ENCODE measurements at regions not wholly inside any gene's neighbourhood (a gene's known extent, or its start where the extent isn't known, plus 50 kb on each side); places are given as distances from the start of the nearest gene placed in this dataset.

DNA sequence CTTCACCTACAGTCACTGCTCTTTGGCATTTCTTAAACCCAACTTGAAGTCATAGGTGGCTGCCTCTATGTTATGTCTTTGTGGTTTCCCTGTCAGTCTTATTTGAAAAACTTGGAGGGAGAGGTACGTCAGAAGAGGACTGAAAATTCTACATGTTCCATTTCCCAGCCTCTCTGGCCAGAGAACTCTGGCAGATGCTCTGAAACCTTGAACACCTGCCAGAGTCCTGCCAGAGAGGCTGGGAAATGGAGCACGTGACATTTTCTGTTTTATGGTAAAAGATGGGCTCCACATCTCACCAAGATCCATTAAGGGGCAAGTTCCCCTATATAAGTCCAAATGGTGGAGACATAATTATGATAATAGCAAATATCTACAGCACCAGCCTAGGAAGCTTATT, 99.5 kb downstream of the MAFB start:
- DNase-seq = no peak

DNA sequence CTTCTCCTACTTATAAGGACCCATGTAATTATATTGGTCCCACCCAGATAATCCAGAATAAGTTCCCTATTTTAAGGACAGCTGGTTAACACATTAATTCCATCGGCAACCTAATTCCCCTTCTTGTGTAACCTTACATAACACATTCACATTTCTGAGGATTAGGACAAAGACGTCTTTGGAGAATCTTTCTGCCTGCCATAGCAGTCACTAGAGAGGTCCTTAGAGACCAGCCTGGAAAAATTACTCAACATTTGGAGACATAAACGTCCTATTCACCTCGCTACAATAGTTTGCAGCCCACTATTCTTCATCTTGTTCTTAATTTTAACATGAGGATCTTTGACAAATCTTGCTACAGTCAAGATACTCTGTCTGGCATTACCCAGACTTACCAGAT, 100.1 kb downstream of the MAFB start:
- no peak for DNase-seq

DNA sequence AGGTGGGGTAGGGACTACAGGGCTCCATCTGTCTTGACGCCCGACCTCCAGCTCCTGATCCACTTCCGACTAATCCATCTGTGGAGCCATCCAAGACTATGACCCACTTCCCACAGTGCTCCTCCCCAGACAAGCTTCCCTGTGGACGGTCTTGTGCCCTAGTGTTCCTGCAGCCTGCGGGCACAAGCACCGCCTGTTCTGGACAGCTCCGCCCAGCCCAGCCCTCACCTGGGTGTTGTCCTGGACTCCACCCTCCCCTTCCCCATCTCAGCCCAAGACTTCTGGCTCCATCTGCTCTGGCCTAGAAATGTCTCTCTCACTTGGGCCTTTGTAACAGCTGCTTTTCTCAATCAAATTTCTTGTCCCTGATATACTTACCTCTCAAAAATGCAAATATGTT, 102.0 kb downstream of the MAFB start:
- no peak for DNase-seq

DNA sequence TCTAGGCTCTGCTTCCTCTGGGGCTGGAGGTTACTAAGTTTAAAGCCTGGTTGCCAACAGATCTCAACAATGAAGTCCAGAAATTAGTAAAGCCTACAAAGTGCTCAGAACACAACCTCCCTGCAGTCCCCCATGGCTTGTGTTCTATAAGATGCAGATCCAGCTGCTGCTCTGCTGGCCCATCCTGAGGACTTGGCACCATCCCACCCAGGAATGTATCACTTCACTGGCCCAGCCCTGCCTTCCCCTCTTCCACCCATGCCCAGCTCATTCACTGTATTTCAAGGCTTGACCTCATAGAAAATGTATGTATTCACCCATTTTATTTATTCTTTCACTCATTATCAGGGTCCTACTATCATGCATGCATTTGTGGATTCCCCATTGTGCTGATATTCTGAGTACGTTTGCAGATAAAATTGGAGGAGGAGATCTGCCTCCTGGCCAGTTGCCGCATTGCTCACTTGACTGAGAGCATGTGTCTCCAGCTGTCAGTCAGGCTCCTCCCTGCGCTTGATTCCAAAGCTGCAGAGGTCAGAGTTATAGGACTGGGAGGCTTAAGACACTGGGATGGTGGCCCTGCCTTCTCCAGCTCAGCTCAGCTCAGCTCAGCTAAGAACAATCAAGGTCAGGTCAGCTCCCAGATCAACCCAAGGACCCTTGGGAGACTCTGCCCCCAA, 104.8 kb downstream of the MAFB start:
- no peak for DNase-seq

DNA sequence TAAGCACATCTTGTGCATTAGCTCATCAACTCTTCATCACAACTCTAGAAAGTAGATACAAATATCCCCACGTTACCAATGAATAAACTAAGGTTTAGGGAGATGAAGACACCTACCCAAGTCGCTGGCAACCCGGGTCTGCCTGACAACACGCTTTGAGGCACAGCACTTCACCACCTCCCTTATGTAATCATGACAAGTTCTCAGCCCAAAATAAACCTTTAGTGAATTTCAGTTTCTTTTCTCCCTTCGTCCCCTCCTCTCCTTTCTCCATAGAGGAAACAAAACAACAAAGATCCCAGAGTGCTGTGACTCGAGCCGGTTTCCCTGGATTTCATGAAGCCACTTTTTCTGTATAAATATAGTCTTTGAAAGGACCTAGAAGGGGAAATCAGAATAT, 105.4 kb downstream of the MAFB start:
- no peak for DNase-seq

DNA sequence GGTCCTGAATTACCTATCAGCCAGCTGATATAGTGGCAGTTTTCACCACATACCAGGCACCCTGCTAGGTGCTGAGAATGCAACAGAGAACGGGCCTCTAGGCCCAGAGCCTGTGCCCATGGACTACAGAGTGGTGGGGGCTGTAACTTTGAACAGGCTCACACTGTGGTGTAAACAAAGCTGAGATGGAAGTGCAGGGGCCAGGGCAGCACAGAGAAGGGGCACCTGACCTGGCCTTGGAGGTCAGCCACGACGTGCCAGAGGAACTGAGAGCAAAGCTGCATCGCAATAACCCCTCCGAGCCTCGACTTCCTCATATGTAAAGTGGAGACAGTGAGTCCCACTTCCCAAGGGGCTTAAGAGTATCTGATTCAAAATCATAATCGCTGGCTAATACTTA, 105.8 kb downstream of the MAFB start:
- no peak for DNase-seq

DNA sequence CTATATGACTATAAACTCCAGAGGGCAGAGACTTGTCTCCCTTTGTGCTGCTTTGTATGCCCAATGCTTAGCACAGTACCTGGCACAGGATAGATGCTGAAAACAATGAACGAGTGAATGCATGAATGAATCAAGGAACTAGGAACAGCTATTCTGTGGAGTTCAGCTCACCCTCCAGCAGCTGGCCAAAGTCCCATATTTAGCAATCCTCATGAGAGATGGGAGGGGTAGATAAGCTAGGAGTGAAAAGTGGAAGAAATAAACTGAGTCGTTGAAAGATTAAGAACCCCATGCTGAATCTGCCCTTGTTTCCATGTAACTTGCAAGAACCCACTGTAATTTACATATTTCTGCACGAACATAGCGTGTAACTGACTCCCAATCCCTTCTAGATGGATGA, 106.5 kb downstream of the MAFB start:
- no peak for DNase-seq

DNA sequence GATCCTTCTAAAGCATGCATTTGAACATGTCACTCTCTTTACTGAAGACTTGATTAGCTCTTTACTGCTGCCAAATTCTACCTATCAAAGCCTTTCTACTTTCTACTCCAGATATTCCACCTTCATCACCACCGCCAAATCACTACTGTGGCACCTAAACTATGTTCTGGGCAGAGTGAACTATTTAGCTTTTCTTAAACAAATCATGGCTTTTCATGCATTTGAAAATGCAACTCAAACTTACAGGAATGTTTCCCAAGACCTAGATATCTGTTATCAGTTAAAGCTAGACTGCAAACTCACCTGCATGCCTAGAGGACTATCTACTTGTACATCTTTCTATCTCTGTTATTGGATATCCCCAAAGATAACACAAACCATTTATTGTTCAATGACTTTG, 109.3 kb downstream of the MAFB start:
- DNase-seq = no peak

DNA sequence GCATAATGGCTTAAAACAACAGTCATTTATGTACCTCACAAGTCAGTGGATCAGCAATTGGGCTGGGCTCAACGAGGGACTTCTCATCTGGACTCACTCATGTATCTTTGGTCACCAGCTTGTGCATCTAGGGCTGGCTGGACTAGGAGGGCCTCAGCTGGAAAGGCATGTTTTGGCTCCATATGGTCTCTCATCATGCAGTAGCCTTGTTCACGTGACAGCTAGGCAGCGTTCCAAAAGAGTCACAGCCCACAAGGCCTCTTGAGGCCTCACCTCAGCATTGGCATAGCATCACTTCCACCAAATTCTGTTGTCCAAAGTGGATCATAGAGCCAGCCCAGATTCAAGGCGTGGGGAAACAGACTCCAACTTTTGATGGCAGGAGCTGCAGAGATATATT, 110.1 kb downstream of the MAFB start:
- DNase-seq = no peak

DNA sequence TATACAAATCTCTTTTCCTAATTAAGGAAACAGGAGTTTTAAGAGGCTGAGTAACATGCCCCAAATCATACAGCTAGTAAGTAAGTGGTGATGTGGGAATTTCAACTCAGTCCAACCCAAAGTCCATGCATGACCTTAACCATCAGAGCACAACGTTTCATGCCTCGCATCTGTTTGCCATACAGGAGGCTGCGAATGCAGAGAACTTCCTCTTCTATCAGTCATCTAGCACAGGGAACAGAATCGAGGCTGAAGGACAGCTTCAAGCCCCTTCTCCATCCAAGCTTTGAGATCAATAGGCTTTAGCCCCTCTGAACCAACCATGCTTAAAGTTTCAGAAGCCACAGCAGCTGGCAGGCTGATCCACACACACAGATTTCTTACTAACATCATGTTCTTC, 113.2 kb downstream of the MAFB start:
- DNase-seq = no peak

DNA sequence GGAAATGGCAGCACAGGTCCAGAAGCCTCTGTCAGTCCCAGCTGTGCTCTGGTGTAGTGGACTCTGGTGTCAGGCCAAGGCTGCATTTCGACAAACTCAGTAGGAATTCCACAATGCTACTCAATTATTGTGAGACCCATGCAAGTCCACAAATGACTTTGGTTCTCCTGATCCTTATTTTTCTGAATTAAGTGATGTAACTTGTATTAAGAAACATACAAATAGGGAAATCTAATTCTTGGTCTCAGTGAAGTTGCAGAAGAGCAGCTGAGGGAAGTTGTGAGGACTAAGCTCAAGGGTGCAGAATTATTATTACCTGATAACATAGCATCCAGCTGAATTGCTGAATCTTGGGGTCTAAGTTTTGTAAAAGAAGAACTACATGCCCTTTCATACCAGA, 116.8 kb downstream of the MAFB start:
- DNase-seq = no peak

DNA sequence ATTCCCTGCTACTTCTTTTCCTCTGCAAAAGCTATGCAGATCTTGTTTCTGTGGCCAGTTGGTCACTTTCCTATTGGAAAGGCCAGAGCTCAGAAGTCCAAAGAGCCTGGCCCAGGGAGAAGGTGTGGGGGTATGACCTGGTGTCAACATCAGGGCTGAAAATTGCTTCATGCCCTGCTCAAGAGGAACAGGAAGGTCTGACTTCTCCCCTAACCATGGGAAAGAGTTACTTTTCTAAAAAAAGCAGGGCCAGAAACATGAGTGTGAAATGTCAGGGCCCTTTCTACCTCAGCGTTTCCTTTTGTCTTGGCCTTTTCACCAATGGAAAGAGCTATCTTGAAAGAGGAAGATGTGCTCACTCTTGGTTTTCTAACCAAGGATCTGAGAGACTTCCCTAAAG, 117.4 kb downstream of the MAFB start:
- DNase-seq = no peak

DNA sequence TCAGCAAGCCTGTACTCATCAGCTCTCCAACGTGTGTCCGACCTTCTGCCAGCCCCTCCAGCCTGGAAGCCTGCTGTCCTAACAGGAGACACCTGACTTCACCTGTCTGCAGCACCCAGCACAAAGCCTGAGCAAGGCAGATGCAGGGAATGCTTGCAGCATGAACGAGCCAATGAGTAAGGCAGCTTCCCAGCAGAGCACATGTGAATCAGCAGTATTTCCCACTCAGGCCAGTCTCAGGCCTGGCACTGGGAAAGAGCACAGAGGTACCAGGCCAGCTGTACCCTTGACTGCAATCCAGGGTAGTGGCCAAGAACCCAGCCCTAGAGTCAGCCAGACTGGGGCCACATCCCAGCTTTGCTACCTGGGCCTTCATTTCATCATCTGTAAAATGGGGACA, 120.8 kb downstream of the MAFB start:
- DNase-seq = no peak

DNA sequence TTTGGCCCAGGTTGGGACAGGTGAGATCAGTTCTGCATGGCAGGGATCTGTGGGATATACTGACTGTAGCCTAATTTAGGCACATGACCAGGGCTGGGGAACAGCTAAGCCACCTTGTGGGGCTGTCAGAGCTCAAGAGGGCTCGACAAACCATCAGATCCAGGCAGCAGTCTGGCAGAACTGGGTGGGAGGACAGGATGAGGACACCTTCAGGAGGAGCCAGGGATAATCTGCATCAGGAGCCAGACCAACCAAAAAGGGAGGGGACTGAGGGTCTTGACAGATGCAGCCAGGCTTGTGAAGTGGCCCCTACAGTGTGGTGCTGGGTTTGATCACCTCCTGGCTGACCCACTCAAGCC, 123.4 kb downstream of the MAFB start:
- DNase-seq = no peak

DNA sequence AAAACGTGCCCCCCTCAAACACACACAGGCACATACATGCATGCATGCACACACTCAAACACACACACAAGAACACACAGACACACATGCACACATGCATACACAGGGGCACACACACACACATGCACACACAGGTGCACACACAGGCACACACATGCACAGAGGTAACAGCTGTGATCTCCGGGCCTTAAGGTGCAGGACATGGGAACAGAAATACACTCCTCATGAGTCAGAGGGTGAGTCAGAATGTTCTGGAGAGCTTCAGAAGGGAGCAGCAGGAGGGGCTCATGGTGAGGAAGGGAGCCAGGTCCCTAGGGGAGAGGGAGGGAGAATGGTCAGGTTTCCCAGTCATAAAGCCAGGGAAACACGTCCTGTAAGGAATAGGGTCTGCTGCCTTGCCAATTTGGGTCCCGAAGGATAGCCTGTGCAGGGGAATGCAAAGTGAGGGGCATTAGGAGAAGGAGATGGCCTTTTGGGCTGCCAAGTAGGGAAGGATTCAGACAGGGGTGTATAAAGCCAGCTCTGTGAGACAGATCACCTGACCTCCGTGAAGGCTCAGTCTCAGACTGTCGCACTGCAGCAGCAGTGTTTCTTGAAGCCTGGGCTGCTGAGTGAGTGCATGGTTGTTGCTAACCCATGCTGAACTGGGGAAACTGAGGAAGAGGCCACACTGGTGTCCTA, 123.9 kb downstream of the MAFB start:
- no peak for DNase-seq

DNA sequence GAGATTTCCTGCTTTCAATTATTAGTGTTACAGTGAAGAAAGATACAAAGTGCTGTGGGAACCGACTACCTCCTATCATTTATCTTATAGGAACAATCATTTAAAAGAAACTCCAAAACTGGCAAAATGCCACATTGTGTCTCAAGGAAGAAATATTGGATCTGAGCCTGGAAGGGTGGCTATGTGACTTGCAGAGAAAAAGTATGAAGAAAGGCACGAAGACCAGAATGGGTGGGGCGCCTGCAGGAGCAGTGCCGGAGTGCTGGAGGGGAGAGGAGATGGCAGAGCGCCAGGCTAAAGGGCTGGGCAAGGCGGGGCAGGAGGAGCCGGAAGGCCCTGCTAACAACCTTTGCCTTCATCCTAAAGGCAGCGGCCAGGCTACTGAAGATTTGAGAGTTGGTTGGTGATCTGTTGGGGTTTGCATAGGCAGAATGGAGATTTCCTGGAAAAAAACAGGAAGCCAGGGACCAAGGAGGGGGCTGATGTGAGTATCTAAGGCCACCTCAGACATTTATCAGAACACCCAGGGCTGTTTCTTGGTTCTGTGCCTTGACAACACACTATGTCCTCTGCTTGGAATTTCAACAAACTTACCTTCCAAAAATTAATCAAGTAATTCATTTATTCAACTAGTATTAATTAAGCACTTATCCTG, 125.6 kb downstream of the MAFB start:
- no peak for DNase-seq

DNA sequence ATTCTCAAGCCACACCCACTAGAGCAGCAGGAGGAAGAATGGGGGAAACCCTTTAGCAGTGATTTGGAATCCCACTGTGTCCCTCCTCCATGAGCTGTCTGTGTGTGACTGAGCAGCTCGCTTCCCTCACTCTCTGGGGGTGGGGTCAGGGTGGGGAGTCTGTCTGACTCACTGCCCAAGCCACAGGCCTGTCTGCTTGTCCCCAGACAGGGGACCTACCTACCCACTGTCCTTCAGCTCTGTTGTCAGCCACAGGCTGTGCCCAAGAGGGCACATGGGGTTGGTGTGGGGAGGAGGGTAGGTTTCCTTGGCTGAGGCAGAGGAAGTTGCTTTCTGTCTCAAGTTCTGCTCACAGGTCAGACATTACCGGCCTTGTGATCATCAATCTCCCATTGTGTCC, 127.0 kb downstream of the MAFB start:
- DNase-seq = peak in 1 of 2 donors; percentile 35

DNA sequence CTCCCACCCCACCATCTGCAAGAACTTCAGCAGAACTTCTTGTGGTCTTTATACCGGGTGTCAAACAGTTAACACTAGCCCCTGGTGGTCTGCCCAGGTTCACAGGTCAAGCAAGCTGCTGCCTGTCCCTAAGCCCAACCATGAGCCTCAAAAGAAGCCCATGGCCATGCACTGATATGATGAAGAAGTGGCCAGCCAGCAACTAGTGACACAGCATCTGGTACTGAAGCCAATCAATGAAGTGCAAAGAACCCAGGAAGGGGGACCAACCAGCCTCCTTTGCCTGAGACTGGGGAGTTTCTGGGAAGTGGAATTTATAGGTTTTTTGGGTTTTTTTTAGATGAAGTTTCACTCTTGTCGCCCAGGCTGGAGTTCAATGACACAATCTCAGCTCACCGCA, 127.8 kb downstream of the MAFB start:
- no peak for DNase-seq

DNA sequence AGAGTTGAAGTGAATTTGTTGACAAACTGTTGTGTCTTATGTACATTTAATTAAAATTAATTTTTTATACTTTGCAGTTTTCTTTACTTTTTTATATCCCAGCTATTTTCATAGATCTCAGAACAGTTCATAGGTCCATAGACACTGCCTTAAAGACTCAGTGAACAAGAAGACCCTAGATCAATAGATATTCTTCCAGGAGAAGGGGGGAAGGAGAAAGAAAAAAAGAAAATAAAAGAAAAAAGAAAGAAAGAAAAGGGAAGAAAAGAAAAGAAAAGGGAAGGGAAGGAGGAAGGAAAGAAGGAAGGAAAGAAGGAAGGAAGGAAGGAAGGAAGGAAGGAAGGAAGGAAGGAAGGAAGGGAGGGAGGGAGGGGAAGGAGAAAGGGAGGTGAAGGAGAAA, 130.8 kb downstream of the MAFB start:
- no peak for DNase-seq

DNA sequence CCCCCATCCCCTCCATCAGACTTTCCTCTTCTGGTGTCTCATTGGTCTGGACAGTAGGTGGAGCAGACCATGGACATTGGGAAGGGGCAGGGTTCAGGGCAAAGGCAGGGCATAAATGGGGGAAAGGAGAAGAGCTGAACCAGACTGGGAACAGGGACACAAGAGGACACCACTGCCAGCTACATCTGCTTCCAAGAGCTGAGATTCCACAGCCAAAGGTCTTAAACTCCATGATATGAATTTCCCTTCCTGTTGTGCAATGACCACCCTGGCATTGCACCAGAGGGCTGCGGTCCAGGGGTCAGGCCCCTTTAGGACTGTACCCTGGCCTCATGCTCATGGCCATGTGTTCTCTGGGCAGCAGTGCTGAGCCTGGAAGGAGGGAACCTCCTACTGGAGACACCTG, 137.9 kb downstream of the MAFB start:
- no peak for DNase-seq

DNA sequence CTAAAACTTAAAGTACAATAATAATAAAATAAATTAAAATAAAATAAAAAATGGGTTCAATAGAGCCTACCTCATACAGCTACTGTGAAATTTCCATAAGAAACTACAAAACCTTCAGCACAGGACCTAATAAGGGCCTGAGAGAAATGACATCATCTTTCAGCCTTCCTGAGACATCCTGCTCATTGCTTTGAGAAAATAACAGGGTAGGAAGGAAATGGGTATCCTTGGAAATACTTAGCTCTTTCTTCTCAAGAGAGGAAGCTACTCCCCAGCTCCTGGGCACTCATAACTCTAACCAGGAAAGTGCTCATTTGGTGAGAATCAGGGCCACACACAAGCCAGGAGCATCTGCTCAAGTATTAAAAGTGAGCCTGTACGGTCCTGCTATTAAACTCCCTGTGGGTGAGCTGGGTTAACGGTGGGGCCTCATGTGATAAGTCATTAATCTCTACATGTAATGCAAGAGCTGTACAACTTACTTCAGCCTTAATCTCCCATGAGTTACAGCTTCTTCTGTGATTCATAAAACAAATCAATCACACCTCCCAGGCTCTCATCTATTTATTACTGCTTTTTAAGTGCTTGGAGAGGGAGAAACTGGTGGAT, 141.4 kb downstream of the MAFB start:
- no peak for DNase-seq

DNA sequence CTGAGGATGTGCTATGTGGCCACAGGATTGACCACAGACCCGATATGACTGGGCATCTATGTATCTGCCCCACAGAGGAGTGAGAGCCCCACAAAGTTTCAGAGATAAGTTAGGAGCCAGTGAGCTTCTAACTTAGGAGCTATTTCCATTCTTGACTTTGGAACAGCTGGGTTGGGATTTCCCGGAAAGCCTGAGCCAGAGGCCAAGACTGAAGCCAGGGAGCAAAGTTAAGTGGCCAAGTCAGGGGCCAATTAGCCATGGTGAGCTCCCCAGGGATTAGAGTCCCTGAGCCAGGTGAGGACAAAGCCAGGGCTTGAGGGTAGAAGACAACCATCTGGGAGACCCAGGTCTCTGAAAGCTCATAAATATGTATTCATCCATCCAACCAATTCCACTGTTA, 143.6 kb downstream of the MAFB start:
- no peak for DNase-seq

DNA sequence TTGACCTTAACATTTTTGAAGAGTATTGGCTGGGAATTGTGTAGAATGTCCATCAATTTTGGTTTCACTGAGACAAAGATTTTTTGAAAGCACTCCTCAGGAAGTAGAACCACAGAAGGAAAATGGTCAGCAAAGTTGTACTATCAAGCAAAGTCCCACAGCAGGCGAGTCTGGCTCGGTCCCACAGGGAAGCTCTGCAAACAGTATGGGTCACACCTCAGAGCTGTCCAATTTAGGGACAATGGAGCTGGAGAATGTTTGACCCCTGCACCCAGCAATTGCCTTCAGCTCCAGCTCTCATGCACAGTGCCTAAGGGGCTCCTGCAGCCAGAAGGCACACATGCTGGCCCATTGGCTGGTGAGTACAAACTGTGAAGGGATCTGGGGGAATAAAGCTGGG, 147.0 kb downstream of the MAFB start:
- DNase-seq = no peak

DNA sequence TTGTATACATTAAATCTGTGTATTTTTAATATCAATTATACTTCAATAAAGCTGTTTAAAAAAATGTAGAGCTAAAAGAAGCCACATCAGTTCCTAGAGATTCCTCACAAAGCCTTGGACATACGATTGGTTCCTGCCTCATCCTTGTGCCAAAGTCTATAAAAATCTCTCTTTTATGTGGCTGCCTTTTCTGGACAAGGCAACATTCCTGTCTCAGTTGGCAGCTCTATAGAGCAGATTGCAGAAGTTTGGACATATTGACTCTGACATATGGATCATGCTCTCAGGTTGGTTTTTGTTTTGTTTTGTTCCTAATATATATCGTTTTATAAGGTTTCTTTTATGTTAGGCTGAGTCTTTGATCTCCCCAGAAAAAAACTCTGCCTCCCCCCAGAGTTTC, 148.9 kb downstream of the MAFB start:
- no peak for DNase-seq

All from bone marrow (tissue), 2 donors.